ENCODE measurements at regions not wholly inside any gene's neighbourhood (a gene's known extent, or its start where the extent isn't known, plus 50 kb on each side); places are given as distances from the start of the nearest gene placed in this dataset.

DNA sequence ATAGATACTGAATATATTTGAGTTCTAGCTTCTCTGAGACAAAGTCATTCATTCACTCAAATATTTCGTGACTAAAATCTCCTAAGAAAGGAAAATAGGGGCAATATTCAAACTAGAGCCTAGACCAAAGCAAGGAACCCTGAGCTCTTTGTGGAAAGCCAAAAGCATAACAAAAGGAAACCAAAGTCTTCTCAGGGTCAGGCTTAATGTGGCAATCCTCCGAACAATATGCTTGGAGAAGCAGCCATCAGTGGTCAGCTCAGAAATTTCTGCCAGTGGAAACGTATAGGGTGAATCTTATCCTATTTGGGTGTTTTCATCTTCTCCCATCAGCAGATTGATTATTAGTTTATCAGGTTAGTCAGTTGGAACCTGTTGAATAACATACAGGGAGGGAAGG, 151.3 kb upstream of the SLC13A1 start:
- no peak overlapping the region for H3K27ac ChIP-seq (ENCODE audit: insufficient read length, low read depth, low read length)
- H3K79me1 ChIP-seq (ENCODE audit: insufficient read depth, low read depth, low read length, poor library complexity, severe bottlenecking): no peaks in the 10 kb centered on the region
- Mint-ChIP-seq H3K36me3 (ENCODE audit: insufficient read depth in 1 of 3, low read depth in 3 of 3) (no peaks in the 10 kb centered on the region; a peak in 1 of 7 replicates), H3K27ac (no peak overlapping the region), H3K4me1 (peaks cover 8 to 20% of the 10 kb centered on the region in 2 experiments), H3K4me3 (no peak overlapping the region), H3K27me3 (ENCODE audit: low read depth) (no peaks in the 10 kb centered on the region), H3K9me3 (no peaks in the 10 kb centered on the region)
- H3K23me2 ChIP-seq (ENCODE audit: insufficient read length, low read depth, low read length, poor library complexity, severe bottlenecking): no peaks in the 10 kb centered on the region
- no peak overlapping the region for H3K18ac ChIP-seq (ENCODE audit: insufficient read length, low read depth, low read length)
- no peak overlapping the region for H3K4ac ChIP-seq (ENCODE audit: low read depth, low read length)
- DNase-seq: no peak
- H3K14ac ChIP-seq (ENCODE audit: insufficient read depth, low read length): no peak overlapping the region
- no peaks in the 10 kb centered on the region; the same call in 1 of the 2 replicates for H3K4me1 ChIP-seq (ENCODE audit: insufficient read depth, low read length)
- no peak overlapping the region for H3T11ph ChIP-seq (ENCODE audit: low read length)
- WGBS (ENCODE audit: extremely low coverage, insufficient read length, low lambda C conversion rate): no CpG with 5 or more reads among the region's 3 CpGs
- H3K4me2 ChIP-seq (ENCODE audit: insufficient read depth, insufficient read length, low read length): no peak overlapping the region
- H2AK5ac ChIP-seq (ENCODE audit: insufficient read length, low read length): no peak overlapping the region
- H4K5ac ChIP-seq (ENCODE audit: insufficient read length, low read depth, low read length): no peak overlapping the region
- no peaks in the 10 kb centered on the region for H3K79me2 ChIP-seq (ENCODE audit: insufficient read depth, low read length)
- no peaks in the 10 kb centered on the region for H4K20me1 ChIP-seq (ENCODE audit: control insufficient read depth, insufficient read depth, insufficient read length)
- H2BK12ac ChIP-seq (ENCODE audit: insufficient read length, low read depth, low read length): no peak overlapping the region
- H4K91ac ChIP-seq (ENCODE audit: insufficient read length, low read depth, low read length): no peak overlapping the region
- H3K56ac ChIP-seq (ENCODE audit: insufficient read length, low read depth, low read length): no peak overlapping the region
- H3K23ac ChIP-seq (ENCODE audit: insufficient read length, low read depth, low read length): no peak overlapping the region
- TF ChIP-seq, protein P1, sequence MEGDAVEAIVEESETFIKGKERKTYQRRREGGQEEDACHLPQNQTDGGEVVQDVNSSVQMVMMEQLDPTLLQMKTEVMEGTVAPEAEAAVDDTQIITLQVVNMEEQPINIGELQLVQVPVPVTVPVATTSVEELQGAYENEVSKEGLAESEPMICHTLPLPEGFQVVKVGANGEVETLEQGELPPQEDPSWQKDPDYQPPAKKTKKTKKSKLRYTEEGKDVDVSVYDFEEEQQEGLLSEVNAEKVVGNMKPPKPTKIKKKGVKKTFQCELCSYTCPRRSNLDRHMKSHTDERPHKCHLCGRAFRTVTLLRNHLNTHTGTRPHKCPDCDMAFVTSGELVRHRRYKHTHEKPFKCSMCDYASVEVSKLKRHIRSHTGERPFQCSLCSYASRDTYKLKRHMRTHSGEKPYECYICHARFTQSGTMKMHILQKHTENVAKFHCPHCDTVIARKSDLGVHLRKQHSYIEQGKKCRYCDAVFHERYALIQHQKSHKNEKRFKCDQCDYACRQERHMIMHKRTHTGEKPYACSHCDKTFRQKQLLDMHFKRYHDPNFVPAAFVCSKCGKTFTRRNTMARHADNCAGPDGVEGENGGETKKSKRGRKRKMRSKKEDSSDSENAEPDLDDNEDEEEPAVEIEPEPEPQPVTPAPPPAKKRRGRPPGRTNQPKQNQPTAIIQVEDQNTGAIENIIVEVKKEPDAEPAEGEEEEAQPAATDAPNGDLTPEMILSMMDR (conservative IDR thresholded peaks at IDR 0.05): no peak
- H2BK120ac ChIP-seq (ENCODE audit: low read depth, low read length, poor library complexity, severe bottlenecking): no peak overlapping the region
- H4K8ac ChIP-seq (replicated peaks; ENCODE audit: insufficient read length, low read depth, low read length): no peak overlapping the region
- no peak overlapping the region for H3K9ac ChIP-seq (ENCODE audit: extremely low read depth, insufficient read length, low read length)
- no peaks in the 10 kb centered on the region for H3K27me3 ChIP-seq (ENCODE audit: insufficient read depth, low read length)
- no peak overlapping the region for H2BK5ac ChIP-seq (ENCODE audit: insufficient read length, low read length)
- no peak overlapping the region for H2AFZ ChIP-seq (ENCODE audit: low read length)
- H3K9me3 ChIP-seq (ENCODE audit: control insufficient read depth, low read depth, low read length): no peaks in the 10 kb centered on the region
- no peak overlapping the region for H2BK20ac ChIP-seq (ENCODE audit: low read depth, low read length, poor library complexity, severe bottlenecking)
- H2BK15ac ChIP-seq (ENCODE audit: low read depth, low read length): no peak overlapping the region

All from H9 (cell line).